CD14-positive monocyte (primary cell): ENCODE measurements at regions not wholly inside any gene's neighbourhood (a gene's known extent, or its start where the extent isn't known, plus 50 kb on each side); places are given as distances from the start of the nearest gene placed in this dataset.

Source experiments
- DNase-seq, 3 donors: peaks; one replicate each; pipeline ENCODE4 v3.0.0-alpha.2; 2011 to 2022
- H2AFZ ChIP-seq: 2 replicates; pipeline ENCODE4 v1.6.0; 2012; ENCODE audit warnings: mild to moderate bottlenecking, low read depth, low read length, inconsistent platforms; ENCODE audit not compliant: insufficient read depth, poor library complexity, severe bottlenecking
- H3K27ac ChIP-seq, 2 donors: 1 replicate in 1 of 2; 2 replicates in 1 of 2; pipeline ENCODE4 v1.5.1; 2012 to 2013; ENCODE audit warnings: low read length in 2 of 2, control low read depth in 1 of 2, inconsistent platforms in 1 of 2, low read depth in 1 of 2, mild to moderate bottlenecking in 1 of 2
- H3K27me3 ChIP-seq, 2 donors: one replicate each; pipeline versions ENCODE4 v1.6.0 to v1.6.1; 2011 to 2013; ENCODE audit warnings: low read length in 2 of 2; ENCODE audit not compliant: control insufficient read depth in 2 of 2, insufficient read depth in 2 of 2
- H3K36me3 ChIP-seq, 2 donors: replicated peaks in 1 of 2; 1 replicate in 1 of 2; 2 replicates in 1 of 2; pipeline versions ENCODE4 v1.5.1 to v1.6.1; 2012 to 2013; ENCODE audit warnings: low read length in 2 of 2, control low read depth in 1 of 2, inconsistent platforms in 1 of 2, mild to moderate bottlenecking in 1 of 2; ENCODE audit not compliant: insufficient read depth in 2 of 2, control insufficient read depth in 1 of 2
- H3K4me1 ChIP-seq, 2 donors: 1 replicate in 1 of 2; 2 replicates in 1 of 2; pipeline versions ENCODE4 v1.5.1 to v1.6.1; 2012 to 2013; ENCODE audit warnings: low read length in 2 of 2, control low read depth in 1 of 2, inconsistent platforms in 1 of 2, mild to moderate bottlenecking in 1 of 2, moderate library complexity in 1 of 2; ENCODE audit not compliant: insufficient read depth in 2 of 2, control insufficient read depth in 1 of 2
- H3K4me2 ChIP-seq: replicated peaks from 2 replicates; pipeline ENCODE3; 2012; ENCODE audit warnings: low read length, moderate library complexity, mild to moderate bottlenecking; ENCODE audit not compliant: poor library complexity, severe bottlenecking; ENCODE audit errors: extremely low read depth
- H3K4me3 ChIP-seq, 3 experiments: fragments of 200-600 bp in 1 of 3; sonication (generic) in 1 of 3; replicated peaks in 1 of 3; 1 replicate in 2 of 3; 2 replicates in 1 of 3; pipeline ENCODE4 v1.5.1; 2011 to 2013; ENCODE audit warnings: low read length in 3 of 3, mild to moderate bottlenecking in 3 of 3, control low read depth in 2 of 3, low read depth in 2 of 3, inconsistent platforms in 1 of 3, moderate library complexity in 1 of 3
- H3K79me2 ChIP-seq: 2 replicates; pipeline ENCODE4 v1.6.0; 2012; ENCODE audit warnings: mild to moderate bottlenecking, control low read depth, inconsistent platforms, low read length, moderate library complexity; ENCODE audit not compliant: insufficient read depth
- H3K9ac ChIP-seq: 2 replicates; pipeline ENCODE4 v1.6.0; 2017; ENCODE audit warnings: low read length, mild to moderate bottlenecking; ENCODE audit not compliant: insufficient read depth, poor library complexity, severe bottlenecking
- H3K9me3 ChIP-seq, 2 donors: replicated peaks in 1 of 2; 1 replicate in 1 of 2; 2 replicates in 1 of 2; pipeline versions ENCODE4 v1.5.1 to v1.6.1; 2012 to 2013; ENCODE audit warnings: low read length in 2 of 2, control low read depth in 1 of 2; ENCODE audit not compliant: control insufficient read depth in 1 of 2, insufficient read depth in 1 of 2
- H4K20me1 ChIP-seq: 2 replicates; pipeline ENCODE4 v1.6.0; 2012; ENCODE audit warnings: mild to moderate bottlenecking, low read length, control low read depth, moderate library complexity; ENCODE audit not compliant: insufficient read depth
- H3K27ac Mint-ChIP-seq, 7 donors: one replicate each; pipeline ENCODE4 v1.8.0; 2020; ENCODE audit warnings: mild to moderate bottlenecking in 7 of 7, mixed read lengths in 7 of 7, moderate library complexity in 6 of 7, inconsistent platforms in 2 of 7
- H3K27me3 Mint-ChIP-seq, 3 donors: one replicate each; pipeline ENCODE4 v1.8.0; 2021 to 2022; ENCODE audit warnings: low read depth in 3 of 3, mild to moderate bottlenecking in 3 of 3, mixed read lengths in 3 of 3, moderate library complexity in 3 of 3, inconsistent platforms in 1 of 3
- H3K36me3 Mint-ChIP-seq, 2 donors: one replicate each; pipeline ENCODE4 v1.8.0; 2020; ENCODE audit warnings: mixed read lengths in 2 of 2, inconsistent platforms in 1 of 2, mild to moderate bottlenecking in 1 of 2
- H3K4me1 Mint-ChIP-seq: one replicate; pipeline ENCODE4 v1.8.0; 2020; ENCODE audit warnings: mild to moderate bottlenecking, mixed read lengths
- H3K4me3 Mint-ChIP-seq, 2 donors: one replicate each; pipeline ENCODE4 v1.8.0; 2020; ENCODE audit warnings: mild to moderate bottlenecking in 2 of 2, mixed read lengths in 2 of 2, moderate library complexity in 1 of 2
- H3K9me3 Mint-ChIP-seq, 7 donors: one replicate each; pipeline ENCODE4 v1.8.0; 2020 to 2022; ENCODE audit warnings: mixed read lengths in 7 of 7, mild to moderate bottlenecking in 6 of 7, moderate library complexity in 6 of 7, inconsistent platforms in 2 of 7
- CTCF ChIP-seq: fragments of 200-600 bp; IDR thresholded peaks from one replicate; pipeline ENCODE4 v1.8.0; 2022; ENCODE audit warnings: antibody characterized with exemption, mild to moderate bottlenecking
- WGBS: methylation state at CpG from one replicate; pipeline ENCODE4 v1.1.5; 2013; ENCODE audit warnings: missing lambda C conversion rate; ENCODE audit not compliant: insufficient coverage; 5-methylcytosine and 5-hydroxymethylcytosine counted together
- intact Hi-C, 2 donors: fragments of 100-400 bp; cut with micrococcal nuclease; formaldehyde crosslinking; loops; one replicate each; pipeline versions ENCODE4 v1.15.0 to v1.15.1; 2023

GRCh38 chr5:84573017-84573712, 188.5 kb upstream of the EDIL3 start:
- WGBS, result 100% methylated on average over 1 of the region's 3 CpGs

GRCh38 chr5:84569307-84569706, 184.6 kb upstream of the EDIL3 start:
- TF ChIP-seq CTCF, result no peak
- no peaks in the 10 kb centered on the region for H3K79me2 ChIP-seq
- H3K4me1 ChIP-seq, result peaks cover 3 to 4% of the 10 kb centered on the region in 2 donors
- intact Hi-C loops, result no loop called here
- no peaks in the 10 kb centered on the region for H3K36me3 ChIP-seq
- H3K27ac Mint-ChIP-seq, result no peak overlapping the region
- DNase-seq, result no peak
- H3K4me3 ChIP-seq, result no peak overlapping the region
- no peaks in the 10 kb centered on the region for H3K36me3 Mint-ChIP-seq
- H3K27me3 ChIP-seq, result no peaks in the 10 kb centered on the region
- no peaks in the 10 kb centered on the region for H3K9me3 ChIP-seq
- no peak overlapping the region for H3K9ac ChIP-seq
- H4K20me1 ChIP-seq, result no peaks in the 10 kb centered on the region
- no CpG with 5 or more reads among the region's 1 CpG for WGBS
- H3K27me3 Mint-ChIP-seq, result no peaks in the 10 kb centered on the region
- H3K4me2 ChIP-seq, result no peak overlapping the region
- no peak overlapping the region for H3K4me3 Mint-ChIP-seq
- peaks cover 19% of the 10 kb centered on the region for H3K4me1 Mint-ChIP-seq
- H2AFZ ChIP-seq, result no peak overlapping the region
- H3K27ac ChIP-seq, result no peak overlapping the region
- H3K9me3 Mint-ChIP-seq, result peaks cover 0 to 7% (median 5%) of the 10 kb centered on the region in 7 donors

More at GRCh38 chr5:84573017-84573712, 188.5 kb upstream of the EDIL3 start:
- Histone ChIP-seq H4K20me1 (no peaks in the 10 kb centered on the region), H3K27ac (no peak overlapping the region), H2AFZ (no peak overlapping the region), H3K4me2 (no peak overlapping the region), H3K27me3 (no peaks in the 10 kb centered on the region), H3K79me2 (no peaks in the 10 kb centered on the region), H3K9ac (no peak overlapping the region), H3K36me3 (no peaks in the 10 kb centered on the region), H3K4me1 (peaks cover 3 to 4% of the 10 kb centered on the region in 2 donors), H3K9me3 (no peaks in the 10 kb centered on the region), H3K4me3 (no peak overlapping the region)
- Mint-ChIP-seq H3K4me3 (no peak overlapping the region), H3K27me3 (no peaks in the 10 kb centered on the region), H3K4me1 (peaks cover 14% of the 10 kb centered on the region), H3K27ac (no peak overlapping the region), H3K9me3 (peaks cover 0 to 8% (median 7%) of the 10 kb centered on the region in 7 donors), H3K36me3 (no peaks in the 10 kb centered on the region)
- no peak for DNase-seq
- TF ChIP-seq CTCF, result no peak
- intact Hi-C loops, result no loop called here
